IMR-90 (cell line): ENCODE measurements at regions not wholly inside any gene's neighbourhood (a gene's known extent, or its start where the extent isn't known, plus 50 kb on each side); places are given as distances from the start of the nearest gene placed in this dataset.

ENCODE experiments used
- ATAC-seq: fragments of 200-7000 bp; cut with Tn5 transposase; 2 replicates; pipeline ENCODE4 v1.9.1; 2020; ENCODE audit warnings: low read depth, mild to moderate bottlenecking, moderate library complexity
- BruUV-seq: library from RNA; stranded (reverse); fragments of 400-500 nt; replicated peaks from 2 replicates; lab custom pipeline; 2021; lab: Mats Ljungman, UMichigan
- CTCF ChIA-PET: fragments of 300-600 bp; formaldehyde crosslinking; extraction: SDS; loops from one replicate; lab custom pipeline; 2021; ENCODE audit warnings: antibody characterized with exemption; lab: Yijun Ruan, JAX
- POLR2A ChIA-PET: fragments of 300-600 bp; sonication (Branson Sonifier 250); formaldehyde crosslinking; loops from one replicate; lab custom pipeline; 2022; ENCODE audit warnings: antibody characterized with exemption; ENCODE audit not compliant: unreplicated experiment; lab: Charles Lee
- DNase-seq: peaks from one replicate; pipeline ENCODE4 v3.0.0; 2013
- H2AFZ ChIP-seq: replicated peaks from 2 replicates; pipeline ENCODE3; 2013; ENCODE audit warnings: low read length, mild to moderate bottlenecking; ENCODE audit not compliant: poor library complexity
- H2AK5ac ChIP-seq: 2 replicates; pipeline ENCODE4 v1.6.1; 2013; ENCODE audit warnings: low read depth, low read length, inconsistent platforms
- H2AK9ac ChIP-seq: replicated peaks from 2 replicates; pipeline ENCODE3; 2013; ENCODE audit warnings: mild to moderate bottlenecking, low read depth, low read length, moderate library complexity; ENCODE audit not compliant: poor library complexity
- H2BK120ac ChIP-seq: 2 replicates; pipeline ENCODE4 v1.6.1; 2013; ENCODE audit warnings: low read depth, low read length, inconsistent platforms
- H2BK15ac ChIP-seq: 3 replicates; pipeline ENCODE4 v1.6.1; 2013; ENCODE audit warnings: low read depth, low read length, inconsistent platforms
- H2BK20ac ChIP-seq: 2 replicates; pipeline ENCODE4 v1.6.1; 2013; ENCODE audit warnings: low read depth, mild to moderate bottlenecking, inconsistent platforms, low read length, moderate library complexity
- H2BK5ac ChIP-seq: 2 replicates; pipeline ENCODE4 v1.6.1; 2013; ENCODE audit warnings: mild to moderate bottlenecking, low read depth, low read length, inconsistent platforms; ENCODE audit not compliant: poor library complexity, severe bottlenecking
- H3K14ac ChIP-seq: replicated peaks from 2 replicates; pipeline ENCODE4 v1.6.1; 2013; ENCODE audit warnings: low read depth, low read length, inconsistent platforms
- H3K18ac ChIP-seq: 2 replicates; pipeline ENCODE4 v1.6.1; 2013; ENCODE audit warnings: low read depth, low read length, control low read depth
- H3K23ac ChIP-seq: 2 replicates; pipeline ENCODE4 v1.6.1; 2013; ENCODE audit warnings: low read depth, low read length, inconsistent platforms
- H3K27ac ChIP-seq: 2 replicates; pipeline ENCODE4 v1.5.1; 2013; ENCODE audit warnings: mild to moderate bottlenecking, control low read depth, low read length; ENCODE audit not compliant: insufficient read depth
- H3K27me3 ChIP-seq: 2 replicates; pipeline ENCODE4 v1.6.1; 2013; ENCODE audit warnings: low read length; ENCODE audit not compliant: control insufficient read depth, insufficient read depth
- H3K36me3 ChIP-seq: 2 replicates; pipeline ENCODE4 v1.6.1; 2013; ENCODE audit warnings: low read length, mixed read lengths; ENCODE audit not compliant: control insufficient read depth, insufficient read depth
- H3K4ac ChIP-seq: 2 replicates; pipeline ENCODE4 v1.6.1; 2013; ENCODE audit warnings: low read depth, low read length, inconsistent platforms
- H3K4me1 ChIP-seq: 2 replicates; pipeline ENCODE4 v1.6.1; 2013; ENCODE audit warnings: low read length, mixed read lengths; ENCODE audit not compliant: control insufficient read depth, insufficient read depth
- H3K4me2 ChIP-seq: 2 replicates; pipeline ENCODE4 v1.6.1; 2013; ENCODE audit warnings: low read depth, mild to moderate bottlenecking, control low read depth, low read length, moderate library complexity
- H3K4me3 ChIP-seq: 2 replicates; pipeline ENCODE4 v1.5.1; 2013; ENCODE audit warnings: low read depth, mild to moderate bottlenecking, control low read depth, low read length, moderate library complexity; ENCODE audit not compliant: insufficient read depth
- H3K56ac ChIP-seq: 2 replicates; pipeline ENCODE4 v1.6.1; 2013; ENCODE audit warnings: low read length, inconsistent platforms; ENCODE audit not compliant: insufficient read depth; ENCODE audit errors: extremely low read depth
- H3K79me1 ChIP-seq, 2 experiments: 2 replicates each; pipeline ENCODE4 v1.6.1; 2013; ENCODE audit warnings: low read length in 2 of 2, inconsistent platforms in 1 of 2, low read depth in 1 of 2
- H3K9ac ChIP-seq: 2 replicates; pipeline ENCODE4 v1.6.1; 2013; ENCODE audit warnings: low read depth, low read length, control low read depth
- H3K9me1 ChIP-seq: 2 replicates; pipeline ENCODE4 v1.6.1; 2013; ENCODE audit warnings: low read length, inconsistent platforms; ENCODE audit not compliant: insufficient read depth
- H3K9me3 ChIP-seq: 2 replicates; pipeline ENCODE4 v1.6.1; 2013; ENCODE audit warnings: low read length; ENCODE audit not compliant: control insufficient read depth, insufficient read depth
- H4K20me1 ChIP-seq: 2 replicates; pipeline ENCODE4 v1.6.1; 2013; ENCODE audit warnings: low read length, inconsistent platforms; ENCODE audit not compliant: insufficient read depth
- H4K5ac ChIP-seq: 2 replicates; pipeline ENCODE4 v1.6.1; 2013; ENCODE audit warnings: mild to moderate bottlenecking, low read depth, low read length, control low read depth
- H4K8ac ChIP-seq, 2 experiments: 2 replicates each; pipeline ENCODE4 v1.6.1; 2013; ENCODE audit warnings: low read depth in 2 of 2, low read length in 2 of 2, control low read depth in 1 of 2, inconsistent platforms in 1 of 2
- H4K91ac ChIP-seq: 2 replicates; pipeline ENCODE4 v1.6.1; 2013; ENCODE audit warnings: low read depth, low read length, inconsistent platforms; ENCODE audit not compliant: insufficient read depth
- BHLHE40 ChIP-seq: fragments of 150-350 bp; IDR thresholded peaks from 2 replicates; pipeline ENCODE4 v1.6.1; 2016; ENCODE audit warnings: mild to moderate bottlenecking, low read depth, low read length
- CEBPB ChIP-seq: IDR thresholded peaks from 2 replicates; pipeline ENCODE4 v1.6.1; 2012; ENCODE audit warnings: low read depth, low read length, improper control_type of control experiment
- CHD1 ChIP-seq: IDR thresholded peaks from 2 replicates; pipeline ENCODE4 v1.6.1; 2012; ENCODE audit warnings: low read depth, low read length, improper control_type of control experiment
- CTCF ChIP-seq: conservative IDR thresholded peaks from 2 replicates; pipeline ENCODE4 v1.5.1; 2012; ENCODE audit warnings: mild to moderate bottlenecking, low read depth, low read length, improper control_type of control experiment
- ELK1 ChIP-seq: fragments of 150-350 bp; IDR thresholded peaks from 2 replicates; pipeline ENCODE4 v1.6.1; 2016; ENCODE audit warnings: low read depth, mild to moderate bottlenecking, low read length, moderate library complexity, borderline replicate concordance
- FOS ChIP-seq: fragments of 150-350 bp; IDR thresholded peaks from 2 replicates; pipeline ENCODE4 v1.6.1; 2016; ENCODE audit warnings: low read depth, low read length
- MAFK ChIP-seq: IDR thresholded peaks from 2 replicates; pipeline ENCODE4 v1.6.1; 2012; ENCODE audit warnings: low read depth, low read length, improper control_type of control experiment
- MAZ ChIP-seq: IDR thresholded peaks from 2 replicates; pipeline ENCODE4 v1.6.1; 2012; ENCODE audit warnings: low read depth, mild to moderate bottlenecking, low read length, improper control_type of control experiment, moderate library complexity, borderline replicate concordance
- MXI1 ChIP-seq: IDR thresholded peaks from 2 replicates; pipeline ENCODE4 v1.6.1; 2012; ENCODE audit warnings: low read depth, mild to moderate bottlenecking, low read length, moderate library complexity, borderline replicate concordance
- NFE2L2 ChIP-seq: fragments of 150-350 bp; IDR thresholded peaks from 2 replicates; pipeline ENCODE4 v1.6.1; 2016; ENCODE audit warnings: low read depth, mild to moderate bottlenecking, low read length
- POLR2A ChIP-seq: IDR thresholded peaks from 2 replicates; pipeline ENCODE4 v1.6.1; 2012; ENCODE audit warnings: mild to moderate bottlenecking, low read depth, low read length
- RAD21 ChIP-seq: IDR thresholded peaks from 2 replicates; pipeline ENCODE4 v1.6.1; 2012; ENCODE audit warnings: low read length, improper control_type of control experiment
- RCOR1 ChIP-seq: IDR thresholded peaks from 2 replicates; pipeline ENCODE4 v1.6.1; 2012; ENCODE audit warnings: mild to moderate bottlenecking, low read length, improper control_type of control experiment; ENCODE audit not compliant: insufficient replicate concordance
- SMC3 ChIP-seq: fragments of 150-350 bp; IDR thresholded peaks from 2 replicates; pipeline ENCODE4 v1.6.1; 2016; ENCODE audit warnings: low read depth, mild to moderate bottlenecking, antibody characterized with exemption, low read length, moderate library complexity
- USF2 ChIP-seq: fragments of 150-350 bp; IDR thresholded peaks from 2 replicates; pipeline ENCODE4 v1.6.1; 2017; ENCODE audit warnings: mild to moderate bottlenecking, antibody characterized with exemption, low read length, low read depth
- WGBS, 2 experiments: methylation state at CpG; one replicate each; pipeline versions ENCODE4 v1.1.5 to v1.1.7; 2013; ENCODE audit warnings: missing lambda C conversion rate in 2 of 2; ENCODE audit not compliant: insufficient read length in 1 of 2; ENCODE audit errors: extremely low coverage in 2 of 2; 5-methylcytosine and 5-hydroxymethylcytosine counted together
- dilution Hi-C: fragments of 300-500 bp; cut with HindIII; formaldehyde crosslinking; loops from one replicate; pipeline ENCODE4 v1.14.3; 2018; ENCODE audit warnings: low sequenced_read_pairs; ENCODE audit not compliant: unreplicated experiment
- in situ Hi-C: fragments of 300-500 bp; cut with MboI; formaldehyde crosslinking; loops from 3 replicates; pipeline ENCODE4 v1.14.3; 2019; ENCODE audit warnings: low sequenced_read_pairs, inconsistent platforms, mixed read lengths
- intact Hi-C: fragments of 100-400 bp; cut with micrococcal nuclease; formaldehyde crosslinking; loops from 2 replicates; pipeline ENCODE4 v1.10.0; 2022

GRCh38 chr2:239669899-239670460, 269.2 kb upstream of the HDAC4 start:
- CTCF ChIA-PET = no interaction called here
- ATAC-seq = no peak

More at GRCh38 chr2:239669899-239670460, 269.2 kb upstream of the HDAC4 start:
- Histone ChIP-seq H3K9ac (no peak overlapping the region), H3K18ac (no peak overlapping the region), H3K27ac (no peak overlapping the region), H2BK120ac (no peak overlapping the region), H2BK5ac (no peak overlapping the region), H2AFZ (no peak overlapping the region), H2AK5ac (no peak overlapping the region), H3K56ac (no peak overlapping the region), H3K9me1 (no peaks in the 10 kb centered on the region), H2BK15ac (no peak overlapping the region), H3K27me3 (no peaks in the 10 kb centered on the region), H3K36me3 (no peaks in the 10 kb centered on the region), H3K79me1 (no peaks in the 10 kb centered on the region), H3K14ac (no peak overlapping the region), H3K4me1 (no peaks in the 10 kb centered on the region), H3K4me3 (no peak overlapping the region), H4K8ac (no peak overlapping the region), H3K9me3 (peaks cover 6% of the 10 kb centered on the region), H3K23ac (no peak overlapping the region), H3K4me2 (no peak overlapping the region), H4K5ac (no peak overlapping the region), H4K91ac (no peak overlapping the region), H4K20me1 (no peaks in the 10 kb centered on the region), H2BK20ac (no peak overlapping the region), H2AK9ac (no peak overlapping the region), H3K4ac (no peak overlapping the region)
- DNase-seq = no peak
- in situ Hi-C loops (no loop called here), dilution Hi-C loops (no loop called here), intact Hi-C loops (no loop called here)
- no peak for TF ChIP-seq CEBPB
- no peak for TF ChIP-seq ELK1
- no peak for TF ChIP-seq MAFK
- TF ChIP-seq CHD1 = no peak
- no peak for TF ChIP-seq CTCF
- no peak for TF ChIP-seq SMC3
- TF ChIP-seq MXI1 = no peak
- TF ChIP-seq POLR2A = no peak
- TF ChIP-seq RAD21 = no peak
- TF ChIP-seq MAZ = no peak
- no peak for TF ChIP-seq NFE2L2
- no peak for TF ChIP-seq BHLHE40
- TF ChIP-seq USF2 = no peak
- no peak for TF ChIP-seq FOS
- no peak for TF ChIP-seq RCOR1
- no TSS peak for BruUV-seq
- 73% methylated on average over 7 of the region's 17 CpGs; no CpG with 5 or more reads in 1 of the 2 experiments for WGBS, 2 experiments
- POLR2A ChIA-PET = no interaction called here
